Caki2 (cell line): ENCODE measurements at regions not wholly inside any gene's neighbourhood (a gene's known extent, or its start where the extent isn't known, plus 50 kb on each side); places are given as distances from the start of the nearest gene placed in this dataset.

ENCODE experiments used
- DNase-seq: peaks from one replicate; pipeline ENCODE4 v3.0.0-alpha.2; 2015; ENCODE audit warnings: low read depth
- in situ Hi-C: cut with HindIII; loops from 2 replicates; pipeline ENCODE4 v1.10.0; 2016; ENCODE audit warnings: low sequenced_read_pairs, low pct_unique_long_range_greater_than_20kb, mixed read lengths

DNA sequence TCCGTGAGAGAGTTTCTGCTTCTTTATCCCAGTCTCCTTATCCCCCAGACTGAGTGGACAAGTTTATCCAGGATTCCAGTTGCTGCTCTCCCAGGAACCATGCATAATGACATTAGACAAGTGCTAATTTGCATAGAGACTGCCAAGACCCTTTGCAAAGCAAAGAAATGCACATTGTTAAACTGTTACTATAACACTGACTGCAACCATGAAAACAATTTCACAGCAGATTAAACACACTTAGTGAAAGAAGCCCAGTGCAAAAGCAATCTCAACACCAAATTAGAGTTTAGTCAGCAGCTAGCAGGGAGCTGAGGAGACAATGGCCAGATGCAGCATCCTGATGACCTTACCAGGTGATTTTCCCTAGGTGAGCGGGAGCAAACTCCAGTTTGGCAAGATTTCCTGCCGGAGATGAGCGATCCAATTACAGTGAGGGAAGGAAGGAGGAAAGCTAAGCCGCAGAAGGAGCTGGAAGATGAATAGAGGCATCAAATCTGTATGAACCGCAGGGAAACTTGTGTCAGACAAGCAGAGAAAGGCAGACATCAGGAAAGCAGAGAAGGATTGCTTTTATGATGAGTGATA lies 273.8 kb upstream of the B3GAT1 start:
- in situ Hi-C loops = no loop called here

DNA sequence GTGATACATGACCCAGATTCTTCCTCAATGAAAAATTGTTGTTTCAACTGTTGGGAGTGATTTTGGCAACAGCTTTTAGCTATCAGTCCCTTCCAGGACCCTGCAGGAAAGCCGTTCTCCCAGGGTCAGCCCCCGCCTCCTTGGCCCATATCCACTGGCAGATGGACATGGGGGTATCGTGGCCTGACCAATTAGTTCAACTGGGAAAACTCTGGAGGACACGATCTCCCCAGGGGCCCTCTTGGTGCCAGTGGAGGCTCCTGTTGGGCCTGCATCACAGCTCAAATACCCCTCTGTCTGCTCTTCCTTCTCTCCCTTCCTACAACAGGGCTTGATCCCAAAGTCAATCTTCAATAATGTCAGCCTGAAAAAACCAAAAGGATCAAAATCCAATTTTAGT lies 272.5 kb upstream of the B3GAT1 start:
- in situ Hi-C loops = no loop called here
- no peak for DNase-seq

More for the DNA sequence above, 273.8 kb upstream of the B3GAT1 start:
- no peak for DNase-seq

DNA sequence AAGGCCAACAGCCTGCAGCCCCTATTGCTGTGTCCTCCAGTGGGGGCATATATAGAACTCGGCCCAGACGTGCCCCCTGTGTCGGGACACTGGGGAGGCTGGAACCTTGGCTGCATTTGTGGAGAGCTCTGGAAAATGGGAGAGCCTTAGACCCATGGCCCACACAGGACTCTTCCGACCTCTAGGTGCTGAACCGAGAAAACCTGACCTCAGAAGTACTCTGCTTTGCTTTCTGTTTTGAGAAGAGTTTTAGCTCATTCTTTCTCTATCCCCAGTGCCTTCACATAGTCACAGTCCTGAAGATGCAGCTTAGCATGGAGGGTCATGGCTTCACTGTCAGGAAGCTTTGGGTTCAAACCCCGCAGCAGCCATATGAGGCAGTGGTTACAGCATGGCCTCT lies 271.8 kb upstream of the B3GAT1 start:
- no peak for DNase-seq
- in situ Hi-C loops = no loop called here

DNA sequence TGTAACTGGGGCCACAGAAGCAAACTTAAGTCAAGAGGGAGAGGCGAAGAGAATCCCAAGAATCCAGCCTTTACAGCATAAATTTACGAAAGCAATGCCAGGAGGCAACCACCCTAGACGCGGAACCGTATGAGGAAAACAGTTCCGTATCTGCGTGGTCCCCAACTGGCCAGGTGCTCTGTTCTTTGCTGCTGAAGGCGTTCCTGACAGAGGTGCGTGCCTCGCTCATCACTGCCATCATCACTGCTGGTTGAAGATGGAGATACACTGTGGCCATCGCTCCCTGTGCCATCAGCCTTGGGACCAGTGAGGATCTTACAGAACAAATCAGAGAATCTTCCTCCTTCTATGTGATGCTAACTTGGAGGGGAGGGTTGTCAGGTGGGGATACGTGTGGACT lies 270.5 kb upstream of the B3GAT1 start:
- in situ Hi-C loops = no loop called here
- DNase-seq = no peak

DNA sequence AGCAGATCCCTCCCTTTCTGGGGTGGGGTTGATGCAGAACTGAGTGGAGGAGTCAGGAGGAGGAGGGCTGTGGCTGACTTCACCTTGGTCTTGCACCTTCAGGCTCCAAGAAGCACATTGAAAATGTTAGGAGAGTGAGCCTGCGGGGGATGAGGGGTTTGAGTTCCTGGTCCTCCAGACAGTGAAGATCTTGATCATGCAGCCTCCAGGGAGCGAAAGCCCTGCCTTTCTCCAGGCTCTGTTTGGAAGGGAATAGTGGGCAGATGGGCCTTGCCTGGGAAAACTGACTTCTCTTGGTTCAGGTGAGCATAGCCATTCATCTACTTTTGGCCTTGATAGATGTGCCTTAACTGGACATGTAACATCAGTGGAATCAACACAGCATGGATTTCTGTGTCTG lies 267.6 kb upstream of the B3GAT1 start:
- no peak for DNase-seq
- in situ Hi-C loops = no loop called here

DNA sequence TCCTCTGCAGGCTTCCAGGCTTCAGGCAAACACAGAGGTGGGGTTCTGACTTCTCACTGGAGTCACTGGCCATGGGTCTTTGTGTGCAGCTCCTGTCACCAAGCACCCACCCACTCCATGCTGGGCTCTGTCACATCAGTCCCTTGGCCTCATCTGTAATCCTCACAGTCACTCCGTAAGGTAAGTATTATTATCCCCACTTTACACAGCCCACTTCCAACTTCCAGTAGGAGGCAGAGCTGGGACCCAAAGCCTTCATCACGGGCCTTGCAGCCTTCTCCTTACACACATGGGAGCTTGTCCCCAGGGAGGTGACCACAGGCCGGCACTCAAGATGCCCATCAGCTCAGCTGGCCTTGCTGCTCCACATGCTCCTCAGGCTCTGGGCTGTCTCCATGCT lies 266.7 kb upstream of the B3GAT1 start:
- DNase-seq = no peak
- in situ Hi-C loops = no loop called here

DNA sequence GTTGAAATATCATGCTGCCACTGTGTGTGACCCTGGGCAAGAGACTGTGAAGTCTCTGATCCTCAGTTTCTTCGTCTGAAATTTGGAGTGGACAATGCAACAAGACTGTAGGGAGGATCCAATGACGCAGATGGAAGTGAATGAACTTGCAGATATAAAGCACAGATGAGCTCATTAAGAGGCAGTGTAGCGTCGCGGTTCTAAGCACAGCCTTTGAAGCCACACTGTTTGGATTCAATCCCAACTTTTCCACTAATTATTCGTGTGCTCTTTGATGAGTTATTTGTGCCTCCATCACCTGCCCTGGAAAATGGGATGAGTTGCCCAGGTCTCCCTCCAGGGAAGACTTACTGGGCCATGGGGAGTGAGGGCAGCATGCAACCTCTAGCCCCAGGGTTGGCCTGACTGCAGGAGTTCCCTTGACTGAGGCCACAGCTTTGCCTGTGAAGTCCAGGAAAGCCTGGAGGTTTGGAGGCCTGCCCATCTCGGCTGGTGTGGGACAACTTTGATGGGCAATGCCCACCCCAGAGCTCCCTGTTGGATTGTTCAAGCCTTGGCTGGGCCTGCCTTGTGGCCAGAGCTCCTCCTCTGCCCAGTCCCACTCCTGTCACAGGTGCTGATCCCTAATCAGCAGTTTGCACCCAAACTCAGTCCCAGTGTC lies 266.0 kb upstream of the B3GAT1 start:
- in situ Hi-C loops = no loop called here
- DNase-seq = no peak

DNA sequence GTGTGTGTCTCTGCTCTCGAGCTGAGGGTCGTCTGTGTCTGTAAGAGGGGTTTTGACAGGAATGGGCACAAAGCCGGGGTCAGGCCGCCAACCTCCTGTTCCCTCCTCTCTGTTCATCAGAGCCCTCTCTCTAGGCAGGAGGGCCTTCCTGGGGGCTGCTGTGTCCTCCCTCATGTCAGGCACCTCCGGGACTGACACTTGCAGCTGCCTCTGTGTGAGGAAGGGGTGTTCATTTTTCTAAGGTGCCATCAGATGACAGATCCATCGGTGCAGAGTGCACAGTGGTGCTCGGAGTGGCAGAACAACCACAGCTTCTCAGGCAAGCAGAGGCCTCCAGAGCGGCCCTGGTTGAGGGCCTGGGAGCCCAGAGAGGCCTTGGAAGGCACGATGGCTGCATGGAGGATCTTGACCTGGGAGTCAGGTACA lies 265.4 kb upstream of the B3GAT1 start:
- in situ Hi-C loops = no loop called here

DNA sequence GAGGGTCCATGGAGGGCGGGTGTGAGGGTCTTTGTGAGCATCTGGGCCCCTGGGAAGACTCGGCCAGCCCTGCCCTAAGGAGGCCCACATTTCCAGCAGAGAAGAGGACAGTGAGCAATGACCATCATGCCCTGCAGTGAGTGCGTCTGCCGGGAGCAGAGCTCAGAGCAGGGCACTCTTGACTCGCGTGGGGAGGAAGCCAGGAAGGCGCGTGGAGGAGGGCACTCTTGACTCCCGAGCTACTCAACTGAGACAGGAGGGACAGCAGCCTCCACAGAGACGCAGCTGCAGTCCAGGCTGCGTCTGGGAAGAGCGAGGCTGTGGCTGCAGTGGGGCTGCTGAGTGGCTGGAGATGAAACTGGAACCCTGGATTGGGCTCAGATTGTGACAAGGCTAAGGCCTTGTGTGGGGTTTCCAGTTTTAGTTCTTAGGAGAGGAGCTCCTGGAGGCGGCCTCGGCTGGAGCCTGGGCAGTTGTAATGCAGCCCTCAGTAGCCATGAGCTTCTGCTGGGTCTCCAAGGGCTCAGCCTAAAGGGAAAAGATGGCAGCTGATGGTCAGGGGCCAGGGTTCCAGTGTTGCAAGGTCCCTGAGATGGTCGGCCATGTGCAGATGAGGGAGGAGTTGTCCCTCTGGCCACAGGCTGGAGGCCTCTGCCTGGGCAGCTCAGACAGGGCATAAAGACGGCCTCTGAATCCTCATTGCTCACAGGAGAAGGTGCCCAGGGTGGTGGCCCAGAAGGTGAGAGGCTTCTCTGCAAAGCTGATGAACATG lies 264.7 kb upstream of the B3GAT1 start:
- no peak for DNase-seq
- in situ Hi-C loops = no loop called here

More for the DNA sequence above, 265.4 kb upstream of the B3GAT1 start:
- no peak for DNase-seq

DNA sequence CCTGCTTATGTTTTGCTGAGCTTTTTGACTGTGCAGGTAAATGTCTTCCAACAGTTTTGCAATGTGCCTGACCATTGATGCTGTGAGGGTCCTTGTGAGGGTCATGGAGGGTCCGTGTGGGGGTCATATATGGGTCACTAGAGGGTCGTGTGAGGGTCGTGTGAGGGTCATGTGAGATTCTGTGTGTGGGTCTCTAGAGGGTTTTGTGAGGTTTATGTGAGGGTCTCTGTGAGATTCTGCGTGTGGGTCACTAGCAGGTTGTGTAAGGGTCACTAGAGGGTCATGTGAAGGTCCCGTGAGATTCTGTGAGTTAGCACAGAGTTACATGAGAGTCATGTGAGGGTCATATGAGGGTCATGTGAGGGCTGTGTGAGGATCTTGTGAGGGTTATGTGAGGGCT lies 263.9 kb upstream of the B3GAT1 start:
- DNase-seq = no peak
- in situ Hi-C loops = no loop called here

DNA sequence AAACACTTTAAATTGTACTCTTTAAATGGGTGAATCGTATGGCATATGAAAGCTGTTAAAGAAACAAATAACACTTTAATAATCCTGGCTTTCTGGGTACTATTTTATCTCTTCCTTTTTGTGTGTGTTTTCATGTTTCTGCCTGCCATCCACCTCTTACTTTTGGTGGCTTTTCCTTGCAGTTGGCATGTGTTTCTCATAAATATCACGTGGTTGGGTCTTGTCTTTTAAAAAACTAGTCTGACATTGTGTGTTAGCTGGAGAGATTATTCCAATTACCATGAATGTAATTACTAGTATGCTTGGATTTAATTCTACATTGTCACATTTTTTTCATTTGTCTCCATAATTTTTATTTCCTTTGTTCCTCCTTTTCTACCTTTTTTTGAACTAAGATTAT lies 262.9 kb upstream of the B3GAT1 start:
- DNase-seq = no peak
- in situ Hi-C loops = no loop called here

DNA sequence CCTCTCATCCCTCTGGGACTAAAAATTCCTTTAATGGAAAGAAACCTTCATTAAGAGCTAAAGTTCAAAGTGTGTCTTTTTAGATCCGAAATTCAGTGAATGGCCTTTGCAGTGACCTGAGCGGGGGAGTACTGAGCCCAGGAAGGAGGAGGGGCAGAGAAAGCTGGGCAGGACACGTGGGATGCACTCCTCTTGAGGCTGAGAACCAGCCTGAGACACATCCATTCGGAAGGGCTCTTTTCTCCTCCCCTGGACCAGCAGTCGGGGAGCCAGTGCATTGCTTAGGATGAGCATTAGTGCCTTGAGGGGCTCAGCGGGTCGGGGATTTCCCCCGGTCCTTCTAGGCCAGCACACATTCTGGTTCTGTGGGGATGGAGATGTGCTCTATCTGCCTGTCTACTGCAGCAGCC lies 258.9 kb upstream of the B3GAT1 start:
- in situ Hi-C loops = no loop called here
- DNase-seq = no peak

DNA sequence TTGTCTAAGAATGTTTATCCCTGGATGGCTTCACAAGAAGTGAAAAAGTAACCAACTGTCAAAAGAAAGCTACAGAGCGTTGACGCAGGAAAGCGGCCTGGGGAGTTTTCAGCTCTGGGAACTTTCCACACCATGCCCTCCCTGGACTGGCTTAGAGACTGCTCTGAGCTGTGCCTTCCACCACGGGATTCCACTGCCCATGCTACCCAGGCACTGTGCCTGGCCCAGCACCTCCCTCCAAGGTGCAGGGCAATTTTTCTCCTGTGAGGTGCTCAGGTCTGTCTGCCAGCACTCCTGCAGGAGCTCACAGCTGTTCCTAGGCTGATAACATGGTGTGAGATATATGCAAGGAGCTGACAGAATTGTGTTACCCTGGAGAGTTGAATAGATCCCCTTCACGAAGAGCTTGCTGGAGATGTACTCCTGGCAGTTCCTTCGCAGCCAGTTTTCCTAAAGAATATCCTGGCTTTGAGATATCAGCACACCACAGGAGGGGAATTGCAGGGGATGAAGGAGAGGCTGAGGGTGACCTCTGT lies 258.3 kb upstream of the B3GAT1 start:
- in situ Hi-C loops = no loop called here
- DNase-seq = no peak

DNA sequence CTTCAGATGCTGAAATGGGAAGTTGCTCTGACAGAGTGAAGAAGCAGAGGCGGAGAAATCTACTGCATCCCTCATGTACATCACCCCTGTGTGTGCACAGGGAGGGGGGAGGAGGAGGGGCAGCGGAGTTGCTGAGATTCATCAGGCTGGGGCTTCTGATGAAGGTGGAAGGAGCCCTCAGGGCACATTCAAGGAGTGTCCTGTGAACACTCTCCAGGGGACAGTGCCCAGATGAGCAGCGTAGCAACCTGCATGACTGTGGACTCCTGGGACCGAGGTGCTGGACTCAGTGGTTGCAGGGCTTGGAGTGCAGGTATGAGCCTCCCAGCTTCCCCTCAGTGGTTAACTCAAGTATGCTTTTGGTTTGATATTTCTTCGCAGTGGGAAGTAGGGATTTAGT lies 257.8 kb upstream of the B3GAT1 start:
- DNase-seq = no peak
- in situ Hi-C loops = no loop called here

DNA sequence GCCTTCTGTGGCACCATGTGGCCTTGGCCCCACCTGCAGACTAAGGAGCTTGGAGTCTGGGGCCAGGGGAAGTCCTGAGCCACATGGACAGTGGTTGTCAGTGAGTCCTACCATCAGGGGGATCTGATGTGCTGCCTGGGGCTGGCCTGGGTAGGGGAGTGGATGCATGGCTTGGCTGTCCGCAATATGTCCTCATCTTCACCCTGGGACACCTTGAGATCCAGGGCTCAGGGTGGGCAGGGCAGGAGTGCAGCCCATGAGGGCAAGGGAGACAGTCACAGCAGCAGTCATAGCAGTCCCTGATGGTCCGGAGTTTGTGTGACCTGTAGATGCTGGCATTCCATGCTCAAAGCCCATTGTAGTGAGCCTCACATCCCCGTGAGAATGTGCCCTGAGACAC lies 256.8 kb upstream of the B3GAT1 start:
- no peak for DNase-seq
- in situ Hi-C loops = no loop called here

DNA sequence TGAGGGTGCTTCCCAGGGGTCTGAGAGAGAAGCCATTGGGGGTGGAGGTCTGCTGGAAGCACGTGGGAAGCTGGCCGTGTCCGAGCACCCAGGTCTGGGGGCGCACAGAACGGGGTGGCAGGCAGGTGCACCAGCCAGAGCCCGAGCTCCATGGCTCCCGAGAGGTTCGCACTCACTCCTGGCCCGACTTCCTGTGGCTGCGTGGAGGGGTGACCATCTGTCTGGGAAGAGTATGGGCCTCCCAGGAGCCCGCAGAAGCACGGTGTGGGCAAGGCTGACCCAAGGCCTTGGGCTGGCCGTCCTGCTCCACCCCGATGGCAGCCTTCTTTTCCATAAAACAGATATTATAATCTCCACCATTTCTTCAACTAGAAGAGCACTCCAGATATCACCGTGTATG lies 256.0 kb upstream of the B3GAT1 start:
- in situ Hi-C loops = no loop called here
- no peak for DNase-seq

DNA sequence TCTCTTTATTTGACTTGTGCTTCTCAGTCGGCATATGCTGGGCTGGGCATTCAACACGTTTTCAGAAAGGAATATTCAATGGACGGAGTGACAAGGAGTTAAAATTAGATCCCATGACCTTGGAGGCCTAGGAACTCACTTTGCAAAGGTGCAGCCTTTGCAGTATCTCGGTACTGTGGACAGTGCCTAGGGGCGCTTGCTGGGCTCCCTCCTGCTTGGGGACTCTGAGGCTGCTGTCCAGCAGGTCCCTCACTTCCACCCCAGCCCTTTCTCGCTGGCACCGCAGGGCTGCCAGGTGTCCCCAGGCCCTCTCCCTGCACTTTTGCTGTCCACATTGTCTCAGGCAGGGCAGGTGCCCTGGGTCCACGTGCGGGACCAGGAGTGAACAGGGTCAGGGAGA lies 255.5 kb upstream of the B3GAT1 start:
- in situ Hi-C loops = no loop called here
- DNase-seq = no peak

DNA sequence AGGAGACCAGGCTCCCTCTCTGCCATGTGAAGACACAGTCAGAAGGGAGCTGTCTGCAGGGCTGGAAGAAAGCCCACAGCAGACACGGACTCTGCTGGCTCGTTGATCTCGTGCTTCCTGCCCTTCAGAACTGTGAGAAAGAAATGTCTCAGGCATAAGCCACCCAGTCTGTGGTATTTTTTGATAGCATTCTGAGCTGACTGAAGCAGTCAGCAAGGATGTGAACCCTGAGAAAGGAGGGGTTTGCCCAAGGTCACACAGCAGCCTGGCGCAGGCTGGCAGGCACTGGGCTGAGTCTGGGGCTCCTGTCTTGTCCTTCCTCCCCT lies 255.1 kb upstream of the B3GAT1 start:
- DNase-seq = no peak
- in situ Hi-C loops = no loop called here

DNA sequence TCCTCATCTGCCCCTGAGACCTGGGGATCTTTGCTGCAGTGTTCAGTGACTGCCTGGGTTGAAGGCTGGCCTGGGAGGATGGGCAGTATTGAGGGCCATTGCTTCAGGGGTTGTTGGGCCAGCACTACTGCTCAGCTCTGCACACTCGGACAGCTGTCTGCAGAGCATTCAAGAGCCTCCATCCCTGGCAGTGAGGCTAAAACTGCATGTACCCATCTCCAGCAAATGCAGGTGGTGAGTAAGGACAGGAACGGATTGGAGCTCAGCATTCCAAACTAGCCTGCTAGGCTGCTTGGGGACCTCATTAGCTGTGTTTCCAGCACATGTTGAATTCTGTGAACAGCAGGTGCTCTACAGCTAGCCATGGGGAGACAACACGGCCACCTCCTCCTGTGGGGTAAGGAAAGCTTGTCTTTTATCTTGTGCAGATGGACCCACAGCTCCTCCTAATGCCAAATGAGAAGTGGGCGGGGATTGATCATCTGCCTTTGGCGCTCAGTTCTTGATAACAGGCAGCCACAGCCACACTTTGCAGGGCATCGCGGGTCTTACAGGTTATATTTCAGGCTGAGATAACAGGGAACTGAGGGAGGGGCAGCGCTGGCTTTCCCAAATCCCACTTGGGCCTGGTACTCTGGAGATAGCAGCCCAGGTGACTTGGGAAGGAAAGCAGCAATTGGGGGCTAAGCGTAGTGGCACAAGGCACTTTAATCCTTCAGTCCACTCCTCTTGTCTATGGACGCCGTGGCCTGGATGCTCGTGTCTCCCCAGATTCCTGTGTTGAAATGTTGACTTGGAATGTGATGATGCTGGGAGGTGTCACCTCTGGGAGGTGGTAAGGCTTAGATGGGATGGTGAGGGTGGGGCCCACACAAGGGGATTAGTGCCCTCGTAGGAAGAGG lies 254.5 kb upstream of the B3GAT1 start:
- DNase-seq = no peak
- in situ Hi-C loops = no loop called here
